Activated naive CD4-positive, alpha-beta T cell treated with Interleukin-2 at 50 U/mL for 16 hours (primary cell): ENCODE measurements at regions not wholly inside any gene's neighbourhood (a gene's known extent, or its start where the extent isn't known, plus 50 kb on each side); places are given as distances from the start of the nearest gene placed in this dataset.
"Not testable (repeated sequence)": the region's sequence is repeated elsewhere in the genome, so short reads cannot be mapped to it uniquely, and the experiment has no call there.

ENCODE experiments used
- DNase-seq: peaks from one replicate; pipeline ENCODE4 v3.0.0-alpha.2; 2020

- no peak for DNase-seq
Measured at GRCh38 chr3:168738527-168739325, 643.0 kb upstream of the GOLIM4 start.

- DNase-seq: no peak
Measured at GRCh38 chr3:168736202-168736601, 640.5 kb upstream of the GOLIM4 start.

- no peak for DNase-seq
Measured at GRCh38 chr3:168730073-168730472, 634.3 kb upstream of the GOLIM4 start.

- DNase-seq: no peak
Measured at GRCh38 chr3:168722091-168722490, 626.4 kb upstream of the GOLIM4 start.

GRCh38 chr3:168714609-168715240, 619.0 kb upstream of the GOLIM4 start:
- no peak for DNase-seq

- no peak for DNase-seq
Measured at GRCh38 chr3:168709073-168709472, 613.3 kb upstream of the GOLIM4 start.

- no peak for DNase-seq
Measured at GRCh38 chr3:168707900-168708299, 612.2 kb upstream of the GOLIM4 start.

- DNase-seq: no peak
Measured at GRCh38 chr3:168705412-168705811, 609.7 kb upstream of the GOLIM4 start.

- DNase-seq: no peak
Measured at GRCh38 chr3:168696051-168696450, 600.3 kb upstream of the GOLIM4 start.

- DNase-seq: no peak
Measured at GRCh38 chr3:168693870-168694269, 598.1 kb upstream of the GOLIM4 start.

GRCh38 chr3:168688267-168688666, 592.5 kb upstream of the GOLIM4 start:
- no peak for DNase-seq

- DNase-seq: no peak
Measured at GRCh38 chr3:168684519-168684918, 588.8 kb upstream of the GOLIM4 start.

- DNase-seq: no peak
Measured at GRCh38 chr3:168678730-168679129, 583.0 kb upstream of the GOLIM4 start.

- no peak for DNase-seq
Measured at GRCh38 chr3:168671091-168671490, 575.4 kb upstream of the GOLIM4 start.

GRCh38 chr3:168660879-168661657, 565.3 kb upstream of the GOLIM4 start:
- DNase-seq: not testable (repeated sequence)

GRCh38 chr3:168659015-168659414, 563.3 kb upstream of the GOLIM4 start:
- no peak for DNase-seq

GRCh38 chr3:168655611-168656010, 559.9 kb upstream of the GOLIM4 start:
- DNase-seq: no peak

GRCh38 chr3:168654700-168655099, 559.0 kb upstream of the GOLIM4 start:
- DNase-seq: no peak

GRCh38 chr3:168653255-168653654, 557.5 kb upstream of the GOLIM4 start:
- DNase-seq: no peak

- no peak for DNase-seq
Measured at GRCh38 chr3:168648321-168648720, 552.6 kb upstream of the GOLIM4 start.

GRCh38 chr3:168647582-168647981, 551.9 kb upstream of the GOLIM4 start:
- DNase-seq: no peak

GRCh38 chr3:168645180-168645579, 549.5 kb upstream of the GOLIM4 start:
- DNase-seq: no peak

- DNase-seq: no peak
Measured at GRCh38 chr3:168628549-168628948, 532.8 kb upstream of the GOLIM4 start.

GRCh38 chr3:168625477-168625876, 529.8 kb upstream of the GOLIM4 start:
- DNase-seq: no peak
